NT2/D1 (cell line): ENCODE measurements at regions not wholly inside any gene's neighbourhood (a gene's known extent, or its start where the extent isn't known, plus 50 kb on each side); places are given as distances from the start of the nearest gene placed in this dataset.

Experiments used
- SUZ12 ChIP-seq: IDR thresholded peaks from 2 replicates; pipeline ENCODE4 v1.6.1; 2011; ENCODE audit not compliant: insufficient read length, insufficient read depth; ENCODE audit errors: extremely low read depth
- YY1 ChIP-seq: IDR thresholded peaks from 2 replicates; pipeline ENCODE4 v1.6.1; 2011; ENCODE audit not compliant: insufficient read length, insufficient read depth

- TF ChIP-seq YY1 (no peak), SUZ12 (no peak)
Observed at GRCh38 chr2:35931115-35931514, 424.5 kb upstream of the CRIM1 start.
